ENCODE measurements at regions not wholly inside any gene's neighbourhood (a gene's known extent, or its start where the extent isn't known, plus 50 kb on each side); places are given as distances from the start of the nearest gene placed in this dataset.

DNA sequence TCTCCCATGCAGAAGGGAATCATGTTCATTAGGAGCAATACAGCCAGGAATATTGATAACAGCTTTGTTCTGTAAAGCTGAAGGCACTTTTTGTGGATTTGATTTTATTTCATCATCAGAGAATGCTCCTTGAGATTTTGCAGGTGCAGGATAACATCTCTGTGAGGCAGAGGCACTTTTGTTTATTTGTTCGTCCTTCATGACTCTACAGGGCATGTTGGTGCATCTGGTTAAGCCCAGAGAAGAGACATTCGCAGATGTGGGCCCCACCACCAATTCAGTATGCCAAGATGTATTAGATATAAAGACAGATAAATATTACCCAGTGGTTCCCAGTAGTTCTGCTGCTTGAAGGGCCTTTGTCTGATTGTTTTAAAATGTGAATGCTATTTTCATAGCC lies 368.1 kb upstream of the SEMA6D start:
- no peak for DNase-seq (ENCODE audit: extremely low read depth, low read depth)
- TF ChIP-seq, protein P1, sequence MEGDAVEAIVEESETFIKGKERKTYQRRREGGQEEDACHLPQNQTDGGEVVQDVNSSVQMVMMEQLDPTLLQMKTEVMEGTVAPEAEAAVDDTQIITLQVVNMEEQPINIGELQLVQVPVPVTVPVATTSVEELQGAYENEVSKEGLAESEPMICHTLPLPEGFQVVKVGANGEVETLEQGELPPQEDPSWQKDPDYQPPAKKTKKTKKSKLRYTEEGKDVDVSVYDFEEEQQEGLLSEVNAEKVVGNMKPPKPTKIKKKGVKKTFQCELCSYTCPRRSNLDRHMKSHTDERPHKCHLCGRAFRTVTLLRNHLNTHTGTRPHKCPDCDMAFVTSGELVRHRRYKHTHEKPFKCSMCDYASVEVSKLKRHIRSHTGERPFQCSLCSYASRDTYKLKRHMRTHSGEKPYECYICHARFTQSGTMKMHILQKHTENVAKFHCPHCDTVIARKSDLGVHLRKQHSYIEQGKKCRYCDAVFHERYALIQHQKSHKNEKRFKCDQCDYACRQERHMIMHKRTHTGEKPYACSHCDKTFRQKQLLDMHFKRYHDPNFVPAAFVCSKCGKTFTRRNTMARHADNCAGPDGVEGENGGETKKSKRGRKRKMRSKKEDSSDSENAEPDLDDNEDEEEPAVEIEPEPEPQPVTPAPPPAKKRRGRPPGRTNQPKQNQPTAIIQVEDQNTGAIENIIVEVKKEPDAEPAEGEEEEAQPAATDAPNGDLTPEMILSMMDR (IDR thresholded peaks at IDR 0.05; ENCODE audit: low read depth, low read length): no peak

DNA sequence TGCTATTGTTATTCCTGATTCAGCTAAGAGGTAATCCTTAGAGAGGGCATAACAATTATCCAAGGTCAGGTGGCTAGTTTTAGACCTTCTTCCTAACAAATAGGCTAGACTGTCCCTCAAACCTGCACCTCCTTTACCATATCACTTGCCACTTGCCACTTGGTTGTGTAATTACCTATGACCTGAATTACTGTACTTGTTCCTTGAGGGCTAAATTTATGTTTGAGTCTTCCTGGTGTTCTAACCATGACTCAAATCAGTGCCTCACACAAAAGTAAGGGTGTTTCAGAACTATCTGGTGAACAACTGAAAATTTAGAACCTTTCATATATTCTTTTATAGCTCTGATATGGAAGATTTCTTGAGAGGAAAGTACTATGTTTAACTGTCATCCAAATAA lies 365.8 kb upstream of the SEMA6D start:
- no peak for DNase-seq (ENCODE audit: extremely low read depth, low read depth)
- TF ChIP-seq, protein P1 (IDR thresholded peaks at IDR 0.05; ENCODE audit: low read depth, low read length): no peak

DNA sequence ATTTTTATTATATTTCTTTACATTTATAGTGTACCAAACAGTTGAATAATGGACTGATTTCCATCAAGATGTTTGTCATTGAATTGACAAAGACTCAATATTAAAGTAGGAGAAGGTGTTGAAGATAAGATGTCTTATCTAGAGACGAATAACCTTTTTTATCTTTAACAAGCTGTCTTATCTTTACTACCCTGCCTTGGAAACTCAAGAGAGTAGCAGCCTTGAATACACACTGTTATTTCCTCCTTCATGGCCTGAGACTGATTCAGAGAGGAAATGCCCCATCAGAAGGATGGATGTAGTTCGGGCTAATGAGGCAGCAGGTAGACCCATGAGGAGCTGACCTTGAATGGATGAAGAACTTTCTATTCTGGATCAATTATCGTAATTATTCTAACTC lies 365.1 kb upstream of the SEMA6D start:
- no peak for DNase-seq (ENCODE audit: extremely low read depth, low read depth)
- TF ChIP-seq, protein P1 (IDR thresholded peaks at IDR 0.05; ENCODE audit: low read depth, low read length): no peak

DNA sequence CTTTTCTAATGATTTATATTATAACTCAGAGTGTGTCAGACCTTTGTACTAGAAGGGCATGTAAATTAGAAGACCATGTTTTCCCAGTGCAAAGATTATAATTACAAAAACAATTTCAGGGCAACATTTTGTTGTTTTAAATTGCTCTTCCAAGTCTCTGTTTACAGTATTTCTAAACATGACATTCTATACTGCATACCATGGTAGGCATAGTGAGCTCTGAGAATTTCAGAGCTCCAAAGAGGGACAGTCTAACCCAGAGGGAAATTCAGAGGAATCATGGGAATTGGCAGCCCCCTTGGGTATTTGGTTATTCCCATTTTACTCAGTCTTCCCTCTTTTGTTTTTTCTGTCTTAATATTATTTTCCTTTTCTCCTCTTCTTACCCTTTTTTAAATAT lies 361.5 kb upstream of the SEMA6D start:
- TF ChIP-seq, protein P1 (IDR thresholded peaks at IDR 0.05; ENCODE audit: low read depth, low read length): no peak
- no peak for DNase-seq (ENCODE audit: extremely low read depth, low read depth)

DNA sequence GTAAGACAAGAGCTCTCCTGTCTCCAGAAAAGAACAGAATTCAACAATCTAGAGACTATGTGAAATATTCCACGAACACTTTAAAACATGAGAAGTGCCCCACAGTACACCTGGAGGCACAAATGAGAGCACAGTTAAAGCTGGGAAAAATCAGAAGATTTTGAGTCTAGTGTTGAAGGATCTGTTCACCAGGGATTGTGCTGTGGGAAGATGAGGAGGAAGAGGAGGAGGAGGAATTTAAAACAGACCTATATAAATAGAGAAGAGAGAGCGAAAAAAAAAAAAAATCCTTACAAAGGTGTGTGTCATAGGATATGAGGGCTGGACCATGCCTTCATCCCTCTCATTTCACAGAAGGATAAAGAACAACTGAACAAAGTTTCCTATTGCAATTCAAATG lies 361.0 kb upstream of the SEMA6D start:
- TF ChIP-seq, protein P1 (IDR thresholded peaks at IDR 0.05; ENCODE audit: low read depth, low read length): no peak
- DNase-seq (ENCODE audit: extremely low read depth, low read depth): no peak

DNA sequence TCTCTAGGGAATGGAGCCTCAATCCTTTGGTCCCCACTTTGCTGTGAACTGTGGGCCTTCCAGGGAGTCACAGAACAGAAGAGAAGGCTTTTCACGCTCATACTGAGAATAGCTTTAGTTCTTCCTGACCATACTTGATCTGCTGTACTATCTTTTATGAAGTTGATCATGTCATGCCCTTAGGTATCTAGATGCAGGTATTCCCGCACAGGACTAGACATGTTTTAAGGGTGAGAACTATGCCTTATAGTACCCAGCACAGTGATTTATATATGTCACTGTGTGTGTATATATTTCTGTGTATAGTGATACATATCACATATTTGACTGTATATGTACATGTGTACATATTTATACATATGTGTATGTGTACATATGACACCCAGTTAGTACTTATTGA lies 358.4 kb upstream of the SEMA6D start:
- no peak for DNase-seq (ENCODE audit: extremely low read depth, low read depth)
- TF ChIP-seq, protein P1 (IDR thresholded peaks at IDR 0.05; ENCODE audit: low read depth, low read length): no peak

DNA sequence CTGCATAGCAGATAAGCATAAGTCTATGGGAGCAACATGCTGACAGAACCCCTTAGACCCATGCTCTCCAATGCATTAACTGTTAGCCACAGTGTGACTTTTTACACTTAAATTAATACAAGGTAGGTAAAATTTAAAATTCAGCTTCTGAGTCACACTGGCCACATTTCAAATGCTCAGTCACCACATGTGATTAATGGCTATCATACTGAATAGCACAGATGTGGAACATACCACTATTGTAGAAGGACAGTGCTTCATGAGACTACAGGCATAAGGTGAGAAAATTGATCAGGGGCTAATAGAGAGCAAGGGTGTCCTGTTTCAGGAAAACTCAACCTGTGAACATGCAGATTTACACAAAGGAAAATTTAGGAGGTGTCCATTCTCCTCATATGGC lies 357.0 kb upstream of the SEMA6D start:
- TF ChIP-seq, protein P1 (IDR thresholded peaks at IDR 0.05; ENCODE audit: low read depth, low read length): no peak
- no peak for DNase-seq (ENCODE audit: extremely low read depth, low read depth)

Data from AG09319 (cell line).